ENCODE measurements at regions not wholly inside any gene's neighbourhood (a gene's known extent, or its start where the extent isn't known, plus 50 kb on each side); places are given as distances from the start of the nearest gene placed in this dataset.

DNA sequence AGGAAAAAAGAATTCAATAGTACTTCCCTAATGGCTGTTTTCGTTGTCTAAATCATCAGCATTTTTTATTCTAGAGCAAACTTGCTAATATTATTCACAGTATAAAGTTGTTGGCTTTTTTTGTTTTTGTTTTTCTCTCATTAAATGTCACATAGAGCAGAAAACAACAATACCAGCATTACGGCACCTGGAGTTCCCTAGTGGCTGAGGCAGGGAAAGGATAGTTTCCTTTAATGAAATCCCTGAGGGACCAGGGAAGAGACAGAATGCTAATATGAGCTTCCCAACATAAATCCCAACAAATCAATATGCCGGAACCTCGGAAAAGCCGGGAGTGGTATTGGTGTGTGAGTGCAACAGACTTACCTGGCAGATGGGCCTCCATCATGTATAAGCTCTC lies 235.2 kb upstream of the ASCC3 start:
- no peaks in the 10 kb centered on the region for H3K9me3 Mint-ChIP-seq (ENCODE audit: unreplicated experiment)
- TF ChIP-seq, protein P1, sequence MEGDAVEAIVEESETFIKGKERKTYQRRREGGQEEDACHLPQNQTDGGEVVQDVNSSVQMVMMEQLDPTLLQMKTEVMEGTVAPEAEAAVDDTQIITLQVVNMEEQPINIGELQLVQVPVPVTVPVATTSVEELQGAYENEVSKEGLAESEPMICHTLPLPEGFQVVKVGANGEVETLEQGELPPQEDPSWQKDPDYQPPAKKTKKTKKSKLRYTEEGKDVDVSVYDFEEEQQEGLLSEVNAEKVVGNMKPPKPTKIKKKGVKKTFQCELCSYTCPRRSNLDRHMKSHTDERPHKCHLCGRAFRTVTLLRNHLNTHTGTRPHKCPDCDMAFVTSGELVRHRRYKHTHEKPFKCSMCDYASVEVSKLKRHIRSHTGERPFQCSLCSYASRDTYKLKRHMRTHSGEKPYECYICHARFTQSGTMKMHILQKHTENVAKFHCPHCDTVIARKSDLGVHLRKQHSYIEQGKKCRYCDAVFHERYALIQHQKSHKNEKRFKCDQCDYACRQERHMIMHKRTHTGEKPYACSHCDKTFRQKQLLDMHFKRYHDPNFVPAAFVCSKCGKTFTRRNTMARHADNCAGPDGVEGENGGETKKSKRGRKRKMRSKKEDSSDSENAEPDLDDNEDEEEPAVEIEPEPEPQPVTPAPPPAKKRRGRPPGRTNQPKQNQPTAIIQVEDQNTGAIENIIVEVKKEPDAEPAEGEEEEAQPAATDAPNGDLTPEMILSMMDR (IDR thresholded peaks at IDR 0.05; ENCODE audit: unreplicated experiment): no peak
- H3K27ac Mint-ChIP-seq (ENCODE audit: low read depth, unreplicated experiment): no peak overlapping the region
- H3K4me3 Mint-ChIP-seq (ENCODE audit: unreplicated experiment): no peak overlapping the region
- no peaks in the 10 kb centered on the region for H3K36me3 Mint-ChIP-seq (ENCODE audit: insufficient read depth, unreplicated experiment)
- intact Hi-C loops (cut with micrococcal nuclease): loop anchor here (10.0 kb wide), 1 partner anchor 528 kb away; no protein-coding TSS in a partner anchor
- no peaks in the 10 kb centered on the region for H3K27me3 Mint-ChIP-seq (ENCODE audit: insufficient read depth, unreplicated experiment)
- POLR2A ChIA-PET: interaction anchor here (0.7 kb wide), 1 partner anchor 1078 kb away, joined by 3 read pairs; no protein-coding TSS in a partner anchor
- DNase-seq (ENCODE audit: unreplicated experiment): no peak
- BruUV-seq (replicated peaks): no TSS peak
- CTCF ChIA-PET: interaction anchor here (0.6 to 3.6 kb wide), 7 partner anchors 11 to 1974 kb away, joined by 3 to 26 read pairs (median 3); partner anchors contain the start of gene GRIK2
- no peaks in the 10 kb centered on the region for H3K4me1 Mint-ChIP-seq (ENCODE audit: insufficient read depth, unreplicated experiment)

DNA sequence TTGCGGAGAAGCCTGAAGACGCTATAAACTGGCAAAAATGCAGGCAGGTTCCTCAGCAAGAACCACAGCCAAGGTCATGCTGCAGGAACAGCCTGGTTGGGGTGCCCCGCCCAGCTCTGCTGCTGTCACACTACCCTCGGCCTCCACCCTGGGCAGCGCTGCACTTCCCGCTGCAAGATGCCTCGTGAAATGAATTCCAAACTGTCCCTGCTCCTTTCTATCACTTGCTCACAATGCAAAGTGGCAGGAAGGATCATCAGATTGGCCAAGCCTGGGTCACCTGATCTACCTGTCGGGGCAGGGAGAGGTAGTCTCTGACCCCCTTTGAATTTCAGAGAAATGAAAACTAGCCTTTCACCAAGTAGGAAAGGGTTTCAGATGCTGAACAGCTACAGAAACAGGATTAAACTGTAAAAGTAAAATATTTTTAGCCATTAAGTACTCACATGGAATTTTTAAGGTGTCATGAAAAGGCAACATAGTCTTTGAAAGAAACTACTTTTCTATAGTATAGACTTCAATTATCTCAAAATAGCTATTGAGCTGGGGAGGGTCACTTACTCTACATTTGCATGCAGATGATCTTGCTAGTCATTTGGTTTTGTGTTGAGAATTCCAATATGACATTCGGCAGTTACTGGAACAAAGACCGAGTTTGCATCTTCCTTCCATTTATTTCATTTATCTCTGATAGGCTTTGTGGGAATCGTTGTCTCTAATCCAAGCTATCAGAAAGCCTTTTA lies 236.4 kb upstream of the ASCC3 start:
- BruUV-seq (replicated peaks): no TSS peak
- H3K27me3 Mint-ChIP-seq (ENCODE audit: insufficient read depth, unreplicated experiment): no peaks in the 10 kb centered on the region
- H3K4me3 Mint-ChIP-seq (ENCODE audit: unreplicated experiment): no peak overlapping the region
- no peak overlapping the region for H3K27ac Mint-ChIP-seq (ENCODE audit: low read depth, unreplicated experiment)
- no peaks in the 10 kb centered on the region for H3K36me3 Mint-ChIP-seq (ENCODE audit: insufficient read depth, unreplicated experiment)
- ChIA-PET POLR2A (no interaction called here), CTCF (interaction anchor here (0.6 to 1.3 kb wide), 3 partner anchors 9 to 1502 kb away, joined by 3 read pairs; no protein-coding TSS in a partner anchor)
- no peaks in the 10 kb centered on the region for H3K9me3 Mint-ChIP-seq (ENCODE audit: unreplicated experiment)
- no peak for DNase-seq (ENCODE audit: unreplicated experiment)
- no peaks in the 10 kb centered on the region for H3K4me1 Mint-ChIP-seq (ENCODE audit: insufficient read depth, unreplicated experiment)
- TF ChIP-seq, protein P1 (IDR thresholded peaks at IDR 0.05; ENCODE audit: unreplicated experiment): no peak
- intact Hi-C loops (cut with micrococcal nuclease): loop anchor here (10.0 kb wide), 1 partner anchor 527 kb away; no protein-coding TSS in a partner anchor

DNA sequence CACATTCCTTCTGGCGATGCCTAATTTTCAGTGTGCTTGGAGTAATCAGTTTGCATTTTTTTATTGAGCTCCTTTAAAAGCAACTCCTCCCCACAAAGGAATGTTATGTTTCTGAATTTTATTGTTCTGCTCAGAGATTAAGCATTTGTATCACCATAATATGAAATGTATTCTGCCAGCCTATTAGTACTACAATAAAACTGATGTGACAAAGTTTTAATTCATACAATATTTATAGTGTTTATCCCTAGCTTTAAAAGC lies 236.9 kb upstream of the ASCC3 start:
- H3K9me3 Mint-ChIP-seq (ENCODE audit: unreplicated experiment): no peaks in the 10 kb centered on the region
- no peaks in the 10 kb centered on the region for H3K4me1 Mint-ChIP-seq (ENCODE audit: insufficient read depth, unreplicated experiment)
- DNase-seq (ENCODE audit: unreplicated experiment): no peak
- ChIA-PET CTCF (interaction anchor here (0.8 kb wide), 1 partner anchor 1501 kb away, joined by 3 read pairs; no protein-coding TSS in a partner anchor), POLR2A (no interaction called here)
- H3K27me3 Mint-ChIP-seq (ENCODE audit: insufficient read depth, unreplicated experiment): no peaks in the 10 kb centered on the region
- H3K36me3 Mint-ChIP-seq (ENCODE audit: insufficient read depth, unreplicated experiment): no peaks in the 10 kb centered on the region
- no TSS peak for BruUV-seq (replicated peaks)
- TF ChIP-seq, protein P1 (IDR thresholded peaks at IDR 0.05; ENCODE audit: unreplicated experiment): no peak
- H3K4me3 Mint-ChIP-seq (ENCODE audit: unreplicated experiment): no peak overlapping the region
- H3K27ac Mint-ChIP-seq (ENCODE audit: low read depth, unreplicated experiment): no peak overlapping the region
- intact Hi-C loops (cut with micrococcal nuclease): loop anchor here (10.0 kb wide), 1 partner anchor 527 kb away; no protein-coding TSS in a partner anchor

DNA sequence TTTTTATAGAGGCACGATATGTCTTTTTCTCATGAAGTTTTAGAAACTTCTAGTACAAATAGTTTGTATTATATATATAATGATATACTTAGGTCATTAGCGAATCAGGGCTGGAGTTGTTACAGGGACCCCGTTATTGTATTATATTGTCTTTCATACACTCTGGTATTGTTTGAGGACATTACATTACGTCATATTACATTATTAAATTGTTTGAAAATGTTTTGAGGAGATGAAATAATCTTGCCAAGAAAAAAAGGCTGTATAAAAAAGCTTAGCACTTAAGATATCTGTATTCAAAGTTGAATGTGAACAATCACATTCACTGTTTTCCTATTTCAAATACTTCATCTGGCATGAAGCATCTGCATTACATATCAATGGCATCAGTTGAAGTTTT lies 239.6 kb upstream of the ASCC3 start:
- Mint-ChIP-seq H3K4me1 (ENCODE audit: insufficient read depth, unreplicated experiment) (no peaks in the 10 kb centered on the region), H3K27me3 (ENCODE audit: insufficient read depth, unreplicated experiment) (no peaks in the 10 kb centered on the region), H3K27ac (ENCODE audit: low read depth, unreplicated experiment) (no peak overlapping the region), H3K4me3 (ENCODE audit: unreplicated experiment) (no peak overlapping the region), H3K36me3 (ENCODE audit: insufficient read depth, unreplicated experiment) (no peaks in the 10 kb centered on the region), H3K9me3 (ENCODE audit: unreplicated experiment) (no peaks in the 10 kb centered on the region)
- ChIA-PET CTCF (interaction anchor here (0.6 kb wide), 1 partner anchor 231 kb away, joined by 3 read pairs; no protein-coding TSS in a partner anchor), POLR2A (no interaction called here)
- no TSS peak for BruUV-seq (replicated peaks)
- intact Hi-C loops (cut with micrococcal nuclease): no loop called here
- TF ChIP-seq, protein P1 (IDR thresholded peaks at IDR 0.05; ENCODE audit: unreplicated experiment): no peak
- no peak for DNase-seq (ENCODE audit: unreplicated experiment)
